Hematopoietic multipotent progenitor cell (in vitro differentiated cells): ENCODE measurements at regions not wholly inside any gene's neighbourhood (a gene's known extent, or its start where the extent isn't known, plus 50 kb on each side); places are given as distances from the start of the nearest gene placed in this dataset. TPM values are rescaled to one million over a fixed set of nuclear protein-coding genes. Genes with fewer than 3 reads are reported as not detected.
"Not testable (repeated sequence)": the region's sequence is repeated elsewhere in the genome, so short reads cannot be mapped to it uniquely, and the experiment has no call there.

Experiments used
- DNase-seq, 3 donors: peaks; one replicate each; pipeline ENCODE4 v3.0.0-alpha.2; 2011 to 2015; ENCODE audit warnings: low read depth in 2 of 3, low spot score in 2 of 3
- small RNA-seq: library from RNA; depleted of rRNA; stranded (forward); fragments of <200 nt; gene quantifications from one replicate; pipeline ENCODE3, GENCODE V24; 2012

GRCh38 chr6:47405273-47405672 is 72.3 kb upstream of the CD2AP start:
- no peak for DNase-seq

- DNase-seq: no peak
Measured at GRCh38 chr6:47407300-47408281, 70.0 kb upstream of the CD2AP start.

- DNase-seq: peak; percentile 38 to 88 (median 71)
Measured at GRCh38 chr6:47413752-47414422, 63.7 kb upstream of the CD2AP start.

- DNase-seq: peak; percentile 9 to 61 (median 22)
Measured at GRCh38 chr6:47414423-47415167, 63.0 kb upstream of the CD2AP start.

- DNase-seq: no peak
Measured at GRCh38 chr6:47416396-47417345, 60.9 kb upstream of the CD2AP start.

- DNase-seq: no peak
Measured at GRCh38 chr6:47419621-47420020, 58.0 kb upstream of the CD2AP start.

- DNase-seq: no peak
Measured at GRCh38 chr6:47420394-47421371, 56.9 kb upstream of the CD2AP start.

GRCh38 chr6:47423079-47423478 is 54.5 kb upstream of the CD2AP start:
- no peak for DNase-seq

GRCh38 chr6:47424436-47424836 is 53.2 kb upstream of the CD2AP start:
- DNase-seq: no peak

GRCh38 chr6:47425724-47426123 is 51.9 kb upstream of the CD2AP start:
- not testable (repeated sequence) for DNase-seq

GRCh38 chr6:47426524-47427302 is 50.9 kb upstream of the CD2AP start:
- no peak for DNase-seq

- DNase-seq: no peak
Measured at GRCh38 chr6:47427680-47428079, 49.9 kb upstream of the CD2AP start.

Small RNA genes in the stretch of these regions (small RNA-seq; reads per million reads assigned to genes)
- not detected for gene B3GNTL1P2
